ENCODE measurements at regions not wholly inside any gene's neighbourhood (a gene's known extent, or its start where the extent isn't known, plus 50 kb on each side); places are given as distances from the start of the nearest gene placed in this dataset.

GRCh38 chr14:58947156-58947555 is 241.3 kb upstream of the DAAM1 start:
- TF ChIP-seq CTCF (IDR thresholded peaks at IDR 0.05) (no peak), POLR2A (IDR thresholded peaks at IDR 0.05) (no peak)

Measured in prostate gland (tissue), 2 donors.